ENCODE measurements at regions not wholly inside any gene's neighbourhood (a gene's known extent, or its start where the extent isn't known, plus 50 kb on each side); places are given as distances from the start of the nearest gene placed in this dataset.

DNA sequence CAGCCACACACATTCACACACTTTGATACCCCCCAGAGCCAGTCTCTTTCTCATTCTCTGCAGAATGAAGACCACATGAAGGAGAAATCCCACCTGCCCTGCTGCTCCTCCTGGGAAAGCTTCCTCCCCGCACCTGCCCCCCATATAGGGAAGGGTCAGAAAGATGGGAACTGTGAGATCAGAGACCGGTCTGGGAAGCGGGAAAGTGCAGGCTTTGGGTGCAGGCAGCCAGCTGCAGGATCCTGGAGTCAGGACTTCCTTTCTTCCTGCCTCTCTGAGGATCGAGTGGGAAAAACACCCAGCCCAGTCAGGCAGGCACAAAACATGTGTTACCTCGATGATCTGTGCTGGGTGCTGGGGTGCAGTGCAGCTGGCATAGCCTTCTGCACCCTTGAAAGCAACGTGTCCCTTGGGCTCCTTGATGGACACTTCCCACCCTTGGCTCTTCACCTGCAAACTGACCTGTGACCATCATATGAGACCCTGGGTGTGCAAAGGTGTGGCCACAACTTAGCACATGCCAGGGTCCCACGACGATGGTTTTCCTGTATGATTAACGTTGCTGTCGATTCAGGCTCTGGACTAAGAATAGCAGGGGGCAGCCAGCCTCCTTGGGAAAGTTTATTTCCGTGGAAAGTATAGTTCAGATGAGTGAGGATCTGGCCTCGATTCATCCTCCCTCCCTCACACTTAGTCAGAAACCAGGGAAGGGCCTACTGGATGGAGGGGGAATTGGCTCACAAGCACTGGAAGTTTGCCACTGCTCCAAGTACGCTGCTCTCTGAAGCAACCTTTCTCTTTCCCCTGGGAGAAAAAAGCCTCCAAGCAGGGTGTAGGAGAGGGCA is 105.4 kb upstream of the MED13L start:
- ATAC-seq (no peak), DNase-seq (no peak)
- H3K36me3 Mint-ChIP-seq (ENCODE audit: insufficient read depth), result no peaks in the 10 kb centered on the region
- H3K9me3 Mint-ChIP-seq, result no peaks in the 10 kb centered on the region
- H3K4me3 Mint-ChIP-seq, result no peak overlapping the region
- peaks cover 3% of the 10 kb centered on the region for H3K27me3 Mint-ChIP-seq (ENCODE audit: low read depth)
- peaks cover 2% of the 10 kb centered on the region for H3K4me1 Mint-ChIP-seq (ENCODE audit: low read depth)

DNA sequence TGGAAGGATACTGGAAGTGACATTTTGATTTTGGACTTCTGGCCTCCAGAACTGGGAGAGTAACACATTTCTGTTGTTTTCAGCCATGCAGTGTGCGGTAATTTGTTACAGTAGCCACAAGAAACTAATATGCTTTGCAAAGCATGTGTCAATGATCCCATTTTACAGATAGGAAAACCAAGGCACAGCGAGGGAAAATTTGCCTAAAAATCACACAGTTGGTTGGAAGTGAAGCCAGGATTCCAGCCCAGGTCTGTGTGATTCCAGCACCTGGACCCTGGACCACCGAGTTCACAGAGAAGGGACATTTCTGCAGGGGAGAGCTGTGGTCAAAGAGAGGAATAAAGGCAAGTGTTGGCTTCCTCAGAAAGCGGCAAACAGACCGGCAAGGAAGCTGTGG is 106.7 kb upstream of the MED13L start:
- no peak overlapping the region for H3K4me3 Mint-ChIP-seq
- ATAC-seq (no peak), DNase-seq (no peak)
- peaks cover 2% of the 10 kb centered on the region for H3K4me1 Mint-ChIP-seq (ENCODE audit: low read depth)
- no peaks in the 10 kb centered on the region for H3K9me3 Mint-ChIP-seq
- H3K27me3 Mint-ChIP-seq (ENCODE audit: low read depth), result peaks cover 3% of the 10 kb centered on the region
- no peaks in the 10 kb centered on the region for H3K36me3 Mint-ChIP-seq (ENCODE audit: insufficient read depth)

DNA sequence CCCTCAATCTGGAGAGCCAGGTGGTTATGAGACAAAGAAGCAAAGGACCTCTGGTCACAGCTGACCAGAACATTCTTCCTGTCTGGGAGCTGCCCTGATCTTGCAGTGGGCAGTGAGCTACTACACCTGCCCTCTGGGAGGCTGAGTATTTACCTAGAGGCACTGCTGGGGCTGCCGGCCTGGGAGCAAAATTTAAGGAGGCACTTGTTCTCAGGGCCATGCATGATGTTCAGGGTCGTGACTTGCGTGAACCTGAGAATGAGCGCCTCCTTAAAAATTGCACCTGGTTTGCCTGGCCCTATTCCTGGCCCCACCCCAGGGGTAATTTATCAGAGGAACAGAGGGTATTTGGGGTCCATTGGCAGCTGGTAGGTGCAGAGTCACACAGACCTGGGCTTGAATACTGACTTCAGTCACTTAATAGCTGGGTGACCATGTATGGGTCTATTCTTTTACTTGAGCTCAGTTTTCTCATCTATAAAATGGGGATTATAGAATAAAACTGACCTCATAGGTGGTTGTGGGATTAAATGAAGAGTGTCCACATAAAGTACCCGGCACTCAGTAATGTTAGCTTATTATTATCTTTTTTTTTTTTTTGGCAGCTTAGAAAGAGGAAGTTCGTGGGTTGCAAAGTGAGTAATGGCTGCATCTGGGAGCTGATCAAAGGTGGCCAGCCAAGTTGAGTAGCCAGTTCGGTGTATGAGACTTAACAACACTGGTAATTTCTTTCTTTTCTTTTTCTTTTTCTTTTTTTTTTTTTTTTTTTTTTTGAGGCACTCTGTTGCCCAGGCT is 107.4 kb upstream of the MED13L start:
- ATAC-seq, result no peak
- Mint-ChIP-seq H3K4me1 (ENCODE audit: low read depth) (peaks cover 2% of the 10 kb centered on the region), H3K4me3 (no peak overlapping the region), H3K27me3 (ENCODE audit: low read depth) (peaks cover 5% of the 10 kb centered on the region), H3K36me3 (ENCODE audit: insufficient read depth) (no peaks in the 10 kb centered on the region), H3K9me3 (no peaks in the 10 kb centered on the region)
- no peak for DNase-seq

DNA sequence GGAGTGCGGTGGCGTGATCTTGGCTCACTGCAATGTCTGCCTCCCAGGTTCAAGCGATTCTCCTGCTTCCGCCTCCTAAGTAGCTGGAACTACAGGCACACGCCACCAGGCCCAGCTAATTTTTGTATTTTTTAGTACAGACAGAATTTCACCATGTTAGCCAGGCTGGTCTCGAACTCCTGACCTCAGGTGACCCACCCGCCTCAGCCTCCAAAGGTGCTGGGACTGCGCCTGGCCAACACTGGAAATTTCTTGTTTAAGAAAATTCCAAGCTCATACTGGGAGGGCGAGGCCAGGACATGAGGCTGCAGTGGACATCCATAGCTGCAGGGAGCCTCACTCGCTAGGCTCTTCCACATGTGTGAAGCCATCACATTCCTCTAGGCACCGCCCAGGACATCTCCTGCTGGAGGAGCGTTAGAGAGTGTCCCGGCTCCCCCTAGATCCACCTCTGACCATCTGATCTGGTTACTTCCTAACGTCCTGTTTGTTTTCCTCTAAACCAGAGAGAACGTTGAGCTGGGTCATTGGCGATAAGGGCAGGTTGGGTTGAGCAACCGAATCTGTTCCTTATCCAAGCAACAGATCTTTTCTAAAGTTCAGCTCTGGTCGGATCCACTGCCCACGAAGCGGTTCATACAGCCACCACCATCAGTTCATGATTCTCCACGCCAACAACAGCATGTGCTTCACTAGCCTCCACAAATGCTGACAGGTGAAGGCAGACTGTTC is 108.2 kb upstream of the MED13L start:
- no peak overlapping the region for H3K4me3 Mint-ChIP-seq
- H3K4me1 Mint-ChIP-seq (ENCODE audit: low read depth), result peaks cover 2% of the 10 kb centered on the region
- no peak for ATAC-seq
- H3K36me3 Mint-ChIP-seq (ENCODE audit: insufficient read depth), result no peaks in the 10 kb centered on the region
- H3K27me3 Mint-ChIP-seq (ENCODE audit: low read depth), result peaks cover 3% of the 10 kb centered on the region
- no peak for DNase-seq
- H3K9me3 Mint-ChIP-seq, result no peaks in the 10 kb centered on the region

DNA sequence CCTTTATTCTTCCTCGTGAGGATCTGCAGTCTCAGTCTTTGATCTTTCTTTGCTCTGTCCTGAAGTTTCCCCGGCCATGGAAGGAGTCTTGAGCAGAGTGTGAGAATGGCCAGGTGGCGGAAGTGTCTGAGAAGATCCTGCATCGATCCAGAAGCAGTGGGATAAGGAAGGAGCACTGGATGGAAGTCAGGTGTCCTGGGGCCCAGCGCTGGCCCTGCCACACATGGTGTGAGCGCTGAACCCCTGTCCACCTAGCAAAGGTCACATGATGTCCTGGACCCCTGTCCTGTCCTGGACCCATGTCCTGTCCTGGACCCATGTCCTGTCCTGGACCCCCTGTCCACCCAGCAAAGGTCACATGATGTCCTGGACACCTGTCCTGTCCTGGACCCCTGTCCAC is 111.8 kb upstream of the MED13L start:
- no peak for ATAC-seq
- no peaks in the 10 kb centered on the region for H3K9me3 Mint-ChIP-seq
- no peak overlapping the region for H3K4me3 Mint-ChIP-seq
- peaks cover 3% of the 10 kb centered on the region for H3K27me3 Mint-ChIP-seq (ENCODE audit: low read depth)
- H3K36me3 Mint-ChIP-seq (ENCODE audit: insufficient read depth), result no peaks in the 10 kb centered on the region
- H3K4me1 Mint-ChIP-seq (ENCODE audit: low read depth), result peaks cover 4% of the 10 kb centered on the region
- DNase-seq, result no peak

DNA sequence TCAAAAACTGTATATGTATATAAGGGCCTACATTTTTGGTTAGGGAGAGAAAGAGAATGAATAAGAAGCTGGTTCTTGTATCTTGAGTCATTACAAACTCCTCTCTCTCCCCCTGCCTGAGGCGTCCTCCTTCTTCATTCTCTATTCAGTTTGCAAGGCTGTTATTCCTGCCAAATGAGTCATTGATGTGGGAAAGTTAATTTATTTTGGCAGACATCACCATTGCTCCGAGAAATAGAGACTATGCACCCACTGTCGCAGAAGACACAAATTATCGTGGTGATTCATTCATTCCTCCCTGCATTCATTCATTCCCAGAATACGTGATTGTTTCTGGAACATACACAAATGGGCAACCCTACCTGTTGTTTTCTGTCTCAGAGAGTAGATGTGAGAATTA is 112.5 kb upstream of the MED13L start:
- H3K4me3 Mint-ChIP-seq, result no peak overlapping the region
- no peaks in the 10 kb centered on the region for H3K9me3 Mint-ChIP-seq
- peaks cover 4% of the 10 kb centered on the region for H3K4me1 Mint-ChIP-seq (ENCODE audit: low read depth)
- DNase-seq (no peak), ATAC-seq (no peak)
- H3K36me3 Mint-ChIP-seq (ENCODE audit: insufficient read depth), result no peaks in the 10 kb centered on the region
- H3K27me3 Mint-ChIP-seq (ENCODE audit: low read depth), result peaks cover 3% of the 10 kb centered on the region

DNA sequence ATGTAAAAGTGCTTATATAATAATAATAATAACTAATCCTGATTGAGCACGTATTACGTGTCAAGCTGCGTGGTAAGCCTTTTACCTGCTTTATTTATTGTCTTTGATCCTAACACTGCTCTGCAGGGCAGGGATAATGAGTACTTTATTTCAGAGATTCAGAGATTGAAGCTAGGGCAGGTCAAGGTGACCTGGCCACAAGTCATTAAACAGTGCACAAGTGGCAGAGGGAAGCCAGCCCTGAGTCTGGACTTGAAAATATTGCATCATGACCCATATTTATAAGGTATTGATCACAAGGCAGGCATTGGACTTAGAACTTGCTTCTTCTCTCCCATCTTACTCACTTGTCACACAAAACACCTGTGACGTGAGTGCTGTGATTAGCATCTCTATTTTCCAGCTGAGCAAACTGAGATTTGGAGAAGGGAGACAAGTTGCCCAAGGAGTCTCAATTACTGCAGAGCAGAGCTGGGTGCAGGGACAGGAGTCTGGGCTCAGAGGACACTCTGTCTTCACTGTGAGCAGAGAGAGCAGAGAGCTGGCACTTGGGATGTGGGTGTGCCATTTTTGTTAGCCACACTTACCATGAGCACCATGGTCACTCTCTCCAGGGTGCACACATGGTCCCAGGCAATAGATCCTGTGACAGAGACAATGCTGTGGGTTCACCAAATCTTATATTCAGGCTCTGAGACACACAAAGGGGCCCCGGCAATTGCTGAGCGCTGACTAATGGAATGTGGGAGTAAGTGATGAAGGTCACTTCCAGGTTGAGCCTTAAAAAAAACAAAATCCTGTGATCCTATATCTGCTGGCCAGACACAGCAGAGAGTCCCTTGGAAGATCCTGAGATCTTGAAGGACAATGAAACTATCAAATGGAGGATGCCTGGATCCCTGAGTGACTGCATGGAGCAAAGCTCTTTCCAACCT is 113.2 kb upstream of the MED13L start:
- Mint-ChIP-seq H3K27me3 (ENCODE audit: low read depth) (peaks cover 3% of the 10 kb centered on the region), H3K4me3 (no peak overlapping the region), H3K9me3 (no peaks in the 10 kb centered on the region), H3K4me1 (ENCODE audit: low read depth) (peaks cover 2% of the 10 kb centered on the region), H3K36me3 (ENCODE audit: insufficient read depth) (no peaks in the 10 kb centered on the region)
- ATAC-seq (no peak), DNase-seq (no peak)

DNA sequence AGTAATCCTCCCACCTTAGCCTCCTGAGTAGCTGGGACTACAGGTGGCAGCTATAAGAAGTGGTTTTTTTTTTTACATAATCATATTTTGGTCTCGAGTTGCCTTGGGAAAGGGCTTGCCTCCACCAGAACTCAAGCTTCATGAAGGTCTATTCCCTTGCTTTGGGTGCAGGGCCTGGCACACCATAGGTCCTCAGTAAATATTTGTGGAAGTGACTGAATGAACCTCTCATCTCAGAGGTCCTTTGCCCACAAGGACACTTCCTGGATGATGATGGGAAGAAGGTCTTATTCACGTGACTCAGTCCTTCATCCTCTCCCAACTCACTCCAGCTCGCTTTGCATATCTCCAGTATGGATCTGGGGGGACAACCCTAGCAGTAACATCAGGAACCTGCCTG is 114.0 kb upstream of the MED13L start:
- H3K27me3 Mint-ChIP-seq (ENCODE audit: low read depth), result peaks cover 3% of the 10 kb centered on the region
- DNase-seq (no peak), ATAC-seq (no peak)
- H3K4me3 Mint-ChIP-seq, result no peak overlapping the region
- H3K9me3 Mint-ChIP-seq, result no peaks in the 10 kb centered on the region
- H3K36me3 Mint-ChIP-seq (ENCODE audit: insufficient read depth), result no peaks in the 10 kb centered on the region
- H3K4me1 Mint-ChIP-seq (ENCODE audit: low read depth), result peaks cover 2% of the 10 kb centered on the region

DNA sequence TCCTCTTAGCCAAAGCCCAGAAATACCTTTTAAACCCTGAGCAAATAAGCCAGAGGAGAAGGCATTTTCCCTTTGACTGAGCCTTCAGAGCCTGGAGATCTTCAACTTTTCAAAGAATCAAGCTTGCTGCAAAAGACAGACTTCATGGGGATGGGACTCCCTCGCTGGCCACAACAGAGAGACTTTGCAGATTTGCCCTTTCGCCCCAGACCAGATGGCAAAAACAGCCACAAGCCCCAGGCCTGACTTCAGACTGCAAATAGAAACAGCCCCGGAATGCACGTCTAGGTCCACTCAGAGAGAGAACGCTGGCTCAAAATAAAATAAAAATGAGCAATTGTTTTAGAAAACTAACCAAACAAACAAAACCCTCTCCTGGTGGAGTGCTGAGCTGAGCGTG is 114.6 kb upstream of the MED13L start:
- no peak overlapping the region for H3K4me3 Mint-ChIP-seq
- no peaks in the 10 kb centered on the region for H3K36me3 Mint-ChIP-seq (ENCODE audit: insufficient read depth)
- peaks cover 5% of the 10 kb centered on the region for H3K27me3 Mint-ChIP-seq (ENCODE audit: low read depth)
- DNase-seq (no peak), ATAC-seq (no peak)
- peaks cover 2% of the 10 kb centered on the region for H3K4me1 Mint-ChIP-seq (ENCODE audit: low read depth)
- H3K9me3 Mint-ChIP-seq, result no peaks in the 10 kb centered on the region

DNA sequence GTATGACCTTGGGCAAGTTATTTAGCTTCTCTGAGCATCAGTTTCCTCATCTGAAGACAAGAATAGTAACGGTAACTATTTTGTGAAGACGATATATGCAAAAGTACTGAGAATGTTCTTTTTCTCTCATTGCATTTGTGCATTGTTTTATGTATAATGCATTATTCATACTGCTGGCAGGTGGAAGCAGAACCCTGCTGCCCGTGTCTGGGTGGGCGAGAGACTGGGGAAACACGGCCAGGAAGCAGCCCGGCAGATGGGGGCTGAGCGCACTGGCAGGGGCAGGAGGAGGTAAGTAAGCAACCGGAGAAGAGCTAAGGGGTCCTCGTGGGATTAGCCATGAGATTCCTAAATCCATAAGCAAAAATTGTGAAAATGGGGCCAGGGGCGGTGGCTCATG is 115.8 kb upstream of the MED13L start:
- H3K4me3 Mint-ChIP-seq, result no peak overlapping the region
- DNase-seq (no peak), ATAC-seq (no peak)
- peaks cover 7% of the 10 kb centered on the region for H3K9me3 Mint-ChIP-seq
- H3K36me3 Mint-ChIP-seq (ENCODE audit: insufficient read depth), result no peaks in the 10 kb centered on the region
- peaks cover 5% of the 10 kb centered on the region for H3K27me3 Mint-ChIP-seq (ENCODE audit: low read depth)
- peaks cover 2% of the 10 kb centered on the region for H3K4me1 Mint-ChIP-seq (ENCODE audit: low read depth)

DNA sequence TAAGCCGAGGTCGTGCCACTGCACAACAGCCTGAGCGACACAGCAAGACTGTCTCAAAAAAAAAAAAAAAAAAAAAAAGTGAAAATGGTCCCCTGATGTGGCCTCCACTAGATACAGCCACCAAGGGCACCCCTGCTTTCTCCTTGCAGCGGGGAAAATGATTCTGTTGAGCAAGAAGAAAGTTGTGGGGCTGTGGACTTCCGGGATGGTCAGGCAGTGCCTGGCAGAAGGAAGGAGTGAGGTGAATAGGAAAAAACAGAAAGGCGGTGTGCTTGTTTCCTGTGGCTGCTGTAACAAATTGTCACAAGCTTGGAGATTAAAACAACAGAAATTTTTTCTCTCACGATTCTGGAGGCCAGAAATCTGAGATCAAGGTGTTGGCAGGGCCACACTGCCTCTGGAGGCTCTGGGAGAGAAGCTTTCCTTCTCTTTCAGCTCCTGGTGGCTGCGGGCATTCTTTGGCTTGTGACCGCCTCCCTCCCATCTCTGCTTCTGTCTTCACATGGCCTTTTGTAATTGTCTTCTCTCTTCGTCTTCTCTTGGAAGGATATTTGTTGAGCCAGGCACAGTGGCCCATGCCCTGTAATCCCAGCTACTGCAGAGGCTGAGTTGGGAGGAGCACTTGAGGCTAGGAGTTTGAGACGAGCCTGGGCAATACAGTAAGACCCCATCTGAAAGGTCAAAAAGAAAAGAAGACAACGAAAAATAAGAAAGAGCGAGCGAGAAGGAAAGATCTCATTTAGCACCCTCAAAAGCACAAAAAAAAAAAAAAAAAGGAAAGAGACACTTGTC is 116.6 kb upstream of the MED13L start:
- Mint-ChIP-seq H3K4me3 (no peak overlapping the region), H3K27me3 (ENCODE audit: low read depth) (peaks cover 5% of the 10 kb centered on the region), H3K9me3 (peaks cover 15% of the 10 kb centered on the region), H3K4me1 (ENCODE audit: low read depth) (peaks cover 2% of the 10 kb centered on the region), H3K36me3 (ENCODE audit: insufficient read depth) (peaks cover 1% of the 10 kb centered on the region)
- DNase-seq (no peak), ATAC-seq (no peak)

DNA sequence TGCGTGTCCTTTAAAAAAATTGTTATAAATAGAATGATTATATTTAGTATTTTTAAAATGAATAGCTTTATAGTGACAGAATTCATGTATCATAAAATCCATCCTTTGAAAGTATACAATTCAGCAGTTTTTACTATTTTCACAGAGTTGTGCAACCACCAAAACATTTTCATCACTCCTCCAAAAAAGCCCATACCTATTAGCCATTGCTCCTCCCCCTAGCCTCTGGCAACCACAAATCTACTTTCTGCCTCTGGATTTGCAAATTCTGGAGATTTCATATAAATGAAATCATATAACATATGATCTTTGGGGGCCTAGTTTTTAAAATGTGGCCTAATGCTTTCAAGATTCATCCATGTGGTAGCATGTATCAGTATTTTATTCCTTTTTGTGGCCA is 117.9 kb upstream of the MED13L start:
- H3K9me3 Mint-ChIP-seq, result peaks cover 19% of the 10 kb centered on the region
- ATAC-seq, result no peak
- H3K27me3 Mint-ChIP-seq (ENCODE audit: low read depth), result peaks cover 2% of the 10 kb centered on the region
- H3K4me1 Mint-ChIP-seq (ENCODE audit: low read depth), result peaks cover 2% of the 10 kb centered on the region
- no peak for DNase-seq
- H3K36me3 Mint-ChIP-seq (ENCODE audit: insufficient read depth), result peaks cover 1% of the 10 kb centered on the region
- H3K4me3 Mint-ChIP-seq, result no peak overlapping the region

DNA sequence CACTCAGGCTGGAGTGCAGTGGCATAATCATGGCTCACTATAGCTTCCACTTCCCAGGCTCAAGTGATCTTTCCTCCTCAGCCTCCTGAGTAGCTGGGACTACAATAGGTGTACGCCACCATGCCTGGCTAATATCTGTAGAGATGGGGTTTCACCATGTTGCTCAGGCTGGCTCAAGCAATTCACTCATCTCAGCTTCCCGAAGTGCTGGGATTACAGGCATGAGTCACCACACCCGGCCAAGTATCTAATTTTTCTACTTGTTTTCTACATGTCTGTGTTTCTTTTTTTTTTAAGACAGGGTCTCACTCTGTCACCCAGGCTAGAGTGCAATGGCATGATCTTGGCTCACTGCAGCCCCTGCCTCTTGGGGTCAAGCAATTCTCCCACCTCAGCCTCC is 119.7 kb upstream of the MED13L start:
- peaks cover 2% of the 10 kb centered on the region for H3K27me3 Mint-ChIP-seq (ENCODE audit: low read depth)
- ATAC-seq (no peak), DNase-seq (no peak)
- no peak overlapping the region for H3K4me3 Mint-ChIP-seq
- H3K9me3 Mint-ChIP-seq, result peaks cover 27% of the 10 kb centered on the region
- peaks cover 2% of the 10 kb centered on the region for H3K4me1 Mint-ChIP-seq (ENCODE audit: low read depth)
- H3K36me3 Mint-ChIP-seq (ENCODE audit: insufficient read depth), result peaks cover 3% of the 10 kb centered on the region

Measured in activated T-cell treated with anti-CD3 and anti-CD28 coated beads, Interleukin-2, amount 50 U/mL, for 4 hours (primary cell).